H9 (cell line): ENCODE measurements at regions not wholly inside any gene's neighbourhood (a gene's known extent, or its start where the extent isn't known, plus 50 kb on each side); places are given as distances from the start of the nearest gene placed in this dataset.

Source experiments
- DNase-seq: peaks from one replicate; pipeline ENCODE4 v3.0.0-alpha.2; 2017
- H2AFZ ChIP-seq: one replicate; pipeline ENCODE4 v1.6.1; 2013; ENCODE audit warnings: mild to moderate bottlenecking, low read length, control low read depth, moderate library complexity
- H2AK5ac ChIP-seq: 2 replicates; pipeline ENCODE4 v1.6.1; 2013; ENCODE audit warnings: low read length, control low read depth, mixed read lengths; ENCODE audit not compliant: insufficient read length
- H2BK120ac ChIP-seq: one replicate; pipeline ENCODE4 v1.6.1; 2013; ENCODE audit warnings: low read depth, mild to moderate bottlenecking, low read length, control low read depth, inconsistent platforms; ENCODE audit not compliant: poor library complexity, severe bottlenecking
- H2BK12ac ChIP-seq: 2 replicates; pipeline ENCODE4 v1.6.1; 2013; ENCODE audit warnings: low read length, control low read depth, mixed read lengths, low read depth; ENCODE audit not compliant: insufficient read length
- H2BK15ac ChIP-seq: 2 replicates; pipeline ENCODE4 v1.6.1; 2013; ENCODE audit warnings: low read depth, low read length, control low read depth
- H2BK20ac ChIP-seq: one replicate; pipeline ENCODE4 v1.6.1; 2013; ENCODE audit warnings: low read depth, mild to moderate bottlenecking, low read length, control low read depth, inconsistent platforms; ENCODE audit not compliant: poor library complexity, severe bottlenecking
- H2BK5ac ChIP-seq: 2 replicates; pipeline ENCODE4 v1.6.1; 2013; ENCODE audit warnings: low read length, control low read depth, mixed read lengths; ENCODE audit not compliant: insufficient read length
- H3K14ac ChIP-seq: 2 replicates; pipeline ENCODE4 v1.6.1; 2013; ENCODE audit warnings: low read length, control low read depth; ENCODE audit not compliant: insufficient read depth
- H3K18ac ChIP-seq: 2 replicates; pipeline ENCODE4 v1.6.1; 2013; ENCODE audit warnings: low read depth, mild to moderate bottlenecking, mixed read lengths, low read length, control low read depth; ENCODE audit not compliant: insufficient read length
- H3K23ac ChIP-seq: 2 replicates; pipeline ENCODE4 v1.6.1; 2013; ENCODE audit warnings: low read length, control low read depth, mixed read lengths, low read depth; ENCODE audit not compliant: insufficient read length
- H3K23me2 ChIP-seq: 2 replicates; pipeline ENCODE4 v1.6.1; 2013; ENCODE audit warnings: low read depth, mild to moderate bottlenecking, mixed read lengths, low read length, control low read depth; ENCODE audit not compliant: insufficient read length, poor library complexity, severe bottlenecking
- H3K27ac ChIP-seq: 2 replicates; pipeline ENCODE4 v1.5.1; 2013; ENCODE audit warnings: low read length, control low read depth, mixed read lengths, low read depth; ENCODE audit not compliant: insufficient read length
- H3K27me3 ChIP-seq: 2 replicates; pipeline ENCODE4 v1.6.1; 2013; ENCODE audit warnings: low read length, control low read depth, inconsistent platforms; ENCODE audit not compliant: insufficient read depth
- H3K4ac ChIP-seq: 2 replicates; pipeline ENCODE4 v1.6.1; 2013; ENCODE audit warnings: low read depth, mild to moderate bottlenecking, control low read depth, inconsistent platforms, low read length, moderate library complexity
- H3K4me1 ChIP-seq: 2 replicates; pipeline ENCODE4 v1.6.1; 2013; ENCODE audit warnings: low read length, control low read depth, inconsistent platforms; ENCODE audit not compliant: insufficient read depth
- H3K4me2 ChIP-seq: 2 replicates; pipeline ENCODE4 v1.6.1; 2013; ENCODE audit warnings: low read length, control low read depth, mixed read lengths; ENCODE audit not compliant: insufficient read length, insufficient read depth
- H3K56ac ChIP-seq: 2 replicates; pipeline ENCODE4 v1.6.1; 2013; ENCODE audit warnings: low read depth, mild to moderate bottlenecking, mixed read lengths, low read length, control low read depth; ENCODE audit not compliant: insufficient read length
- H3K79me1 ChIP-seq: 2 replicates; pipeline ENCODE4 v1.6.1; 2013; ENCODE audit warnings: low read depth, mild to moderate bottlenecking, moderate library complexity, low read length, control low read depth, inconsistent platforms; ENCODE audit not compliant: insufficient read depth, poor library complexity, severe bottlenecking
- H3K79me2 ChIP-seq: 2 replicates; pipeline ENCODE4 v1.6.1; 2013; ENCODE audit warnings: low read length, control low read depth, inconsistent platforms; ENCODE audit not compliant: insufficient read depth
- H3K9ac ChIP-seq: 2 replicates; pipeline ENCODE4 v1.6.1; 2013; ENCODE audit warnings: low read length, control low read depth, mixed read lengths; ENCODE audit not compliant: insufficient read length; ENCODE audit errors: extremely low read depth
- H3K9me3 ChIP-seq: one replicate; pipeline ENCODE4 v1.6.1; 2013; ENCODE audit warnings: low read depth, low read length, inconsistent platforms; ENCODE audit not compliant: control insufficient read depth
- H3T11ph ChIP-seq: one replicate; pipeline ENCODE4 v1.6.1; 2013; ENCODE audit warnings: mild to moderate bottlenecking, low read length, control low read depth, inconsistent platforms
- H4K20me1 ChIP-seq: one replicate; pipeline ENCODE4 v1.6.1; 2013; ENCODE audit not compliant: control insufficient read depth, insufficient read length, insufficient read depth
- H4K5ac ChIP-seq: 2 replicates; pipeline ENCODE4 v1.6.1; 2013; ENCODE audit warnings: low read depth, mild to moderate bottlenecking, mixed read lengths, low read length, control low read depth; ENCODE audit not compliant: insufficient read length
- H4K8ac ChIP-seq: replicated peaks from 2 replicates; pipeline ENCODE4 v1.6.1; 2013; ENCODE audit warnings: low read length, control low read depth, mixed read lengths, low read depth; ENCODE audit not compliant: insufficient read length
- H4K91ac ChIP-seq: 2 replicates; pipeline ENCODE4 v1.6.1; 2013; ENCODE audit warnings: low read depth, mild to moderate bottlenecking, moderate library complexity, mixed read lengths, low read length, control low read depth; ENCODE audit not compliant: insufficient read length
- H3K27ac Mint-ChIP-seq, 3 experiments: 2 replicates in 2 of 3; 3 replicates in 1 of 3; pipeline ENCODE4 v1.8.0; 2020 to 2021; ENCODE audit warnings: mixed read lengths in 3 of 3, mild to moderate bottlenecking in 1 of 3, moderate library complexity in 1 of 3
- H3K27me3 Mint-ChIP-seq: 2 replicates; pipeline ENCODE4 v1.8.0; 2021; ENCODE audit warnings: low read depth, mild to moderate bottlenecking, moderate library complexity, mixed read lengths
- H3K36me3 Mint-ChIP-seq, 3 experiments: 2 replicates in 2 of 3; 3 replicates in 1 of 3; pipeline ENCODE4 v1.8.0; 2020 to 2021; ENCODE audit warnings: low read depth in 3 of 3, mixed read lengths in 3 of 3; ENCODE audit not compliant: insufficient read depth in 1 of 3
- H3K4me1 Mint-ChIP-seq, 2 experiments: 2 replicates each; pipeline ENCODE4 v1.8.0; 2020; ENCODE audit warnings: mixed read lengths in 2 of 2
- H3K4me3 Mint-ChIP-seq, 2 experiments: 2 replicates in 1 of 2; 3 replicates in 1 of 2; pipeline ENCODE4 v1.8.0; 2020 to 2021; ENCODE audit warnings: mild to moderate bottlenecking in 2 of 2, mixed read lengths in 2 of 2, moderate library complexity in 1 of 2
- H3K9me3 Mint-ChIP-seq, 2 experiments: 2 replicates in 1 of 2; 3 replicates in 1 of 2; pipeline ENCODE4 v1.8.0; 2020; ENCODE audit warnings: mild to moderate bottlenecking in 2 of 2, mixed read lengths in 2 of 2, moderate library complexity in 1 of 2
- CTCF ChIP-seq: fragments of 200-600 bp; sonication (generic); conservative IDR thresholded peaks from 3 replicates; pipeline ENCODE4 v1.8.0; 2021; ENCODE audit warnings: antibody characterized with exemption, mild to moderate bottlenecking
- WGBS: extraction: QIAGEN DNeasy Blood & Tissue Kit; methylation state at CpG from one replicate; pipeline ENCODE4 v1.1.7; 2013; ENCODE audit warnings: missing lambda C conversion rate, low lambda C conversion rate, mixed read lengths; ENCODE audit not compliant: insufficient read length; ENCODE audit errors: extremely low coverage; 5-methylcytosine and 5-hydroxymethylcytosine counted together

- Histone ChIP-seq H2AK5ac (no peak overlapping the region), H4K8ac (no peak overlapping the region), H4K5ac (no peak overlapping the region), H3K4me2 (no peak overlapping the region), H2BK15ac (no peak overlapping the region), H2BK120ac (no peak overlapping the region), H3K23ac (no peak overlapping the region), H2BK20ac (no peak overlapping the region), H2BK5ac (no peak overlapping the region), H3K9me3 (no peaks in the 10 kb centered on the region), H3K27me3 (no peaks in the 10 kb centered on the region), H3K27ac (no peak overlapping the region), H3K4me1 (no peaks in the 10 kb centered on the region), H4K20me1 (no peaks in the 10 kb centered on the region), H3K18ac (no peak overlapping the region), H3K4ac (no peak overlapping the region), H2AFZ (no peak overlapping the region), H3K56ac (no peak overlapping the region), H4K91ac (no peak overlapping the region), H3K9ac (no peak overlapping the region), H3K79me2 (no peaks in the 10 kb centered on the region), H3K79me1 (no peaks in the 10 kb centered on the region), H3T11ph (no peak overlapping the region), H3K14ac (no peak overlapping the region), H2BK12ac (no peak overlapping the region), H3K23me2 (no peaks in the 10 kb centered on the region)
- no CpG with 5 or more reads among the region's 3 CpGs for WGBS
- H3K9me3 Mint-ChIP-seq, result no peaks in the 10 kb centered on the region
- peaks cover 8% of the 10 kb centered on the region for H3K27me3 Mint-ChIP-seq
- H3K36me3 Mint-ChIP-seq, result no peaks in the 10 kb centered on the region; a peak in 1 of 7 replicates
- no peak overlapping the region for H3K27ac Mint-ChIP-seq
- DNase-seq, result no peak
- H3K4me1 Mint-ChIP-seq, result peaks cover 4 to 8% of the 10 kb centered on the region in 2 experiments; a peak in 3 of 4 replicates
- TF ChIP-seq CTCF, result no peak
- H3K4me3 Mint-ChIP-seq, result no peak overlapping the region
These were observed 117.2 kb downstream of the MAF start for GRCh38 chr16:79483336-79483735.
